B cell (primary cell): ENCODE measurements at regions not wholly inside any gene's neighbourhood (a gene's known extent, or its start where the extent isn't known, plus 50 kb on each side); places are given as distances from the start of the nearest gene placed in this dataset.

Experiments used
- ATAC-seq: fragments of 200-7000 bp; cut with Tn5 transposase; one replicate; pipeline ENCODE4 v1.10.0; 2021; ENCODE audit warnings: low read depth, mild to moderate bottlenecking, moderate number of reproducible peaks, moderate library complexity
- CTCF ChIA-PET: fragments of 350-600 bp; sonication (Branson Sonifier 250); formaldehyde crosslinking; loops from one replicate; lab custom pipeline; 2021; ENCODE audit warnings: antibody characterized with exemption, inconsistent platforms; lab: Charles Lee
- POLR2A ChIA-PET: fragments of 350-600 bp; sonication (Branson Sonifier 250); formaldehyde crosslinking; loops from one replicate; lab custom pipeline; 2021; ENCODE audit warnings: antibody characterized with exemption; lab: Charles Lee
- DNase-seq: peaks from one replicate; pipeline ENCODE4 v3.0.0; 2013
- H2AFZ ChIP-seq: 2 replicates; pipeline ENCODE4 v1.6.1; 2012; ENCODE audit warnings: mild to moderate bottlenecking, low read depth, low read length; ENCODE audit not compliant: insufficient read depth, poor library complexity, severe bottlenecking
- H3K27ac ChIP-seq, 2 donors: 1 replicate in 1 of 2; 2 replicates in 1 of 2; pipeline ENCODE4 v1.5.1; 2012 to 2013; ENCODE audit warnings: low read length in 2 of 2, mild to moderate bottlenecking in 2 of 2, moderate library complexity in 1 of 2
- H3K27me3 ChIP-seq, 4 experiments: fragments of 200-600 bp in 1 of 4; sonication (generic) in 1 of 4; replicated peaks in 1 of 4; 1 replicate in 2 of 4; 2 replicates in 2 of 4; pipeline versions ENCODE4 v1.6.1 to v1.7.0; 2013 to 2016; ENCODE audit warnings: low read length in 3 of 4, mild to moderate bottlenecking in 2 of 4, mixed read lengths in 1 of 4, moderate library complexity in 1 of 4; ENCODE audit not compliant: insufficient read depth in 4 of 4, control insufficient read depth in 3 of 4; ENCODE audit errors: control extremely low read depth in 1 of 4
- H3K36me3 ChIP-seq, 2 experiments: replicated peaks in 1 of 2; 1 replicate in 1 of 2; 2 replicates in 1 of 2; pipeline versions ENCODE4 v1.6.1 to v1.7.1; 2013; ENCODE audit warnings: low read length in 1 of 2; ENCODE audit not compliant: insufficient read depth in 2 of 2, control insufficient read depth in 1 of 2; ENCODE audit errors: control extremely low read depth in 1 of 2, extremely low read depth in 1 of 2
- H3K4me1 ChIP-seq, 2 donors: fragments of 200-600 bp in 1 of 2; sonication (generic) in 1 of 2; 1 replicate in 1 of 2; 2 replicates in 1 of 2; pipeline versions ENCODE4 v1.5.1 to v1.6.1; 2013 to 2017; ENCODE audit warnings: low read length in 2 of 2; ENCODE audit not compliant: control insufficient read depth in 2 of 2, insufficient read depth in 2 of 2
- H3K4me2 ChIP-seq: replicated peaks from 2 replicates; pipeline ENCODE3; 2012; ENCODE audit warnings: mild to moderate bottlenecking, low read depth, low read length; ENCODE audit not compliant: poor library complexity, severe bottlenecking
- H3K4me3 ChIP-seq, 5 experiments: fragments of 200-600 bp in 1 of 5; sonication (generic) in 1 of 5; 1 replicate in 3 of 5; 2 replicates in 2 of 5; pipeline versions ENCODE4 v1.5.1 to v1.7.0; 2011 to 2016; ENCODE audit warnings: low read length in 4 of 5, mild to moderate bottlenecking in 4 of 5, low read depth in 2 of 5, control low read depth in 1 of 5, moderate library complexity in 1 of 5; ENCODE audit not compliant: insufficient read depth in 1 of 5; ENCODE audit errors: control extremely low read depth in 1 of 5, extremely low read depth in 1 of 5
- H3K79me2 ChIP-seq: fragments of 200-600 bp; sonication (generic); one replicate; pipeline ENCODE4 v1.6.0; 2016; ENCODE audit warnings: low read length; ENCODE audit not compliant: control insufficient read depth, insufficient read depth
- H3K9ac ChIP-seq: fragments of 200-600 bp; sonication (generic); 2 replicates; pipeline ENCODE4 v1.6.1; 2017; ENCODE audit warnings: mild to moderate bottlenecking, low read length, moderate library complexity
- H3K9me3 ChIP-seq, 3 donors: one replicate each; pipeline versions ENCODE4 v1.6.1 to v1.7.1; 2013; ENCODE audit warnings: low read length in 2 of 3; ENCODE audit not compliant: control insufficient read depth in 2 of 3, insufficient read depth in 1 of 3; ENCODE audit errors: control extremely low read depth in 1 of 3
- H4K20me1 ChIP-seq: 2 replicates; pipeline ENCODE4 v1.6.0; 2012; ENCODE audit warnings: mild to moderate bottlenecking, low read length; ENCODE audit not compliant: insufficient read depth, control insufficient read depth, poor library complexity, severe bottlenecking
- H3K27ac Mint-ChIP-seq: one replicate; pipeline ENCODE4 v1.8.0; 2021; ENCODE audit warnings: mixed read lengths
- H3K27me3 Mint-ChIP-seq: one replicate; pipeline ENCODE4 v1.8.0; 2021; ENCODE audit warnings: mixed read lengths
- H3K4me1 Mint-ChIP-seq: one replicate; pipeline ENCODE4 v1.8.0; 2021; ENCODE audit warnings: mixed read lengths
- H3K4me3 Mint-ChIP-seq: one replicate; pipeline ENCODE4 v1.8.0; 2021; ENCODE audit warnings: mixed read lengths
- H3K9me3 Mint-ChIP-seq: one replicate; pipeline ENCODE4 v1.8.0; 2022; ENCODE audit warnings: mixed read lengths; ENCODE audit not compliant: insufficient read depth
- EZH2 ChIP-seq: IDR thresholded peaks from 2 replicates; pipeline ENCODE4 v1.6.1; 2012; ENCODE audit warnings: borderline replicate concordance, low read depth, mild to moderate bottlenecking, moderate library complexity, low read length; ENCODE audit not compliant: insufficient read depth, poor library complexity, severe bottlenecking
- WGBS: methylation state at CpG from one replicate; pipeline ENCODE4 v1.1.5; 2013; ENCODE audit warnings: missing lambda C conversion rate; ENCODE audit not compliant: insufficient coverage; 5-methylcytosine and 5-hydroxymethylcytosine counted together
- intact Hi-C: fragments of 100-400 bp; cut with micrococcal nuclease; formaldehyde crosslinking; loops from one replicate; pipeline ENCODE4 v1.10.0; 2022
- TF ChIP-seq, protein P1 (sequence below): fragments of 200-600 bp; IDR thresholded peaks from one replicate; pipeline ENCODE4 v1.8.0; 2022; ENCODE audit warnings: antibody characterized with exemption, mild to moderate bottlenecking

DNA sequence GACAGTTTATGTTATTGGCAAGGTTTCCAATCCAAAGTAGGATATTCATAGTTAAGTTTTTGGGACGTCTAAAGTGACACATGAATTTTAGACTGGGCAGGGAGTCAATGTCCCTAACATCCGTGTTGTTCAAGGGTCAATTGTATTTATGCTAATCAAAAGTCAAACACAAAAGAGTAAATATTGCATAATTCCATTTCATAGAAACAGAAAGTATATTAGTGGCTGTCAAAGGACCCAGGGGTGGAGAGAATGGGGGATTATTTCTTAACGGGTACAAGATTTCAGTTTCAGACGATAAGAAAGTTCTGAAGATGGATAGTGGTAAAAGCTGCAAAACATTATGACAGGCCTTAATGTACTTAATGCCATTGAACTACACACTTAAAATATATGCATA is 971.8 kb upstream of the AGA start:
- H3K79me2 ChIP-seq, result no peaks in the 10 kb centered on the region
- no peak overlapping the region for H3K9ac ChIP-seq
- no CpG with 5 or more reads among the region's 4 CpGs for WGBS

DNA sequence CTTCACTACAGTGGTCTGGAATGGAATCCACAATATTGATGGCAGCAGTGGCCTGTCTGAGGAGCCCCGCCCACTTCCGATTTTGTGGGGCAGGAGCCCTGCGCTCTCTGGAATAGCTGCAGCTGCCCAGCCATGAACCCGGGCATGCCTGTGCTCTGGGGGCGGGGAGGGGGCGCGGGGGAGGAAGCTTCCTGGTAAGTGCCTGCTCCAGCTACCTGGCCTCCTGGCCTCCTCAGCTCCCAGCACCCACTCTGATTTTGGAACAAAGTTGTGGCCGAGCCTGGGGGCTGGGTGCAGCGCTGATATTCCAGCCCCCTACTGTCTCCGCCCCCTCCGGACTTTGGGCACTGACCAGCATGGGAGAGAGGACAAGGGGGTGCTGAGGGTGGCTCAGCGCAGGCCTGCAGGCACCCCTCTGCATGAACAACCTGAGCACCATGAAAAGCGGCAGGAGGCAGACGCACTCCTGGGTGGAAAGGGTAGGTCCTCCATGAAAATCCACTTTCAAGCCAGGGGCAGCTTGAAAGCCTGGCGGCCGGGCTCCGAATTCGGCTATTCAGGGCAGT is 972.7 kb upstream of the AGA start:
- no peak overlapping the region for H3K9ac ChIP-seq
- no peak for DNase-seq
- no peaks in the 10 kb centered on the region for H4K20me1 ChIP-seq
- intact Hi-C loops, result no loop called here
- peaks cover 0 to 18% (median 0%) of the 10 kb centered on the region in 3 donors for H3K9me3 ChIP-seq
- no peaks in the 10 kb centered on the region for H3K27me3 ChIP-seq
- no peak overlapping the region for H3K4me3 Mint-ChIP-seq
- H3K4me1 ChIP-seq, result no peaks in the 10 kb centered on the region
- no peaks in the 10 kb centered on the region for H3K9me3 Mint-ChIP-seq
- H3K36me3 ChIP-seq, result no peaks in the 10 kb centered on the region
- no peak overlapping the region for H3K4me2 ChIP-seq
- WGBS, result 95% methylated on average over 18 of the region's 18 CpGs
- H3K27me3 Mint-ChIP-seq, result no peaks in the 10 kb centered on the region
- H3K4me1 Mint-ChIP-seq, result no peaks in the 10 kb centered on the region
- H2AFZ ChIP-seq, result no peak overlapping the region
- CTCF ChIA-PET, result no interaction called here
- POLR2A ChIA-PET, result no interaction called here
- no peak overlapping the region for H3K4me3 ChIP-seq
- ATAC-seq, result no peak
- H3K79me2 ChIP-seq, result no peaks in the 10 kb centered on the region
- TF ChIP-seq EZH2, result no peak
- TF ChIP-seq, protein P1, sequence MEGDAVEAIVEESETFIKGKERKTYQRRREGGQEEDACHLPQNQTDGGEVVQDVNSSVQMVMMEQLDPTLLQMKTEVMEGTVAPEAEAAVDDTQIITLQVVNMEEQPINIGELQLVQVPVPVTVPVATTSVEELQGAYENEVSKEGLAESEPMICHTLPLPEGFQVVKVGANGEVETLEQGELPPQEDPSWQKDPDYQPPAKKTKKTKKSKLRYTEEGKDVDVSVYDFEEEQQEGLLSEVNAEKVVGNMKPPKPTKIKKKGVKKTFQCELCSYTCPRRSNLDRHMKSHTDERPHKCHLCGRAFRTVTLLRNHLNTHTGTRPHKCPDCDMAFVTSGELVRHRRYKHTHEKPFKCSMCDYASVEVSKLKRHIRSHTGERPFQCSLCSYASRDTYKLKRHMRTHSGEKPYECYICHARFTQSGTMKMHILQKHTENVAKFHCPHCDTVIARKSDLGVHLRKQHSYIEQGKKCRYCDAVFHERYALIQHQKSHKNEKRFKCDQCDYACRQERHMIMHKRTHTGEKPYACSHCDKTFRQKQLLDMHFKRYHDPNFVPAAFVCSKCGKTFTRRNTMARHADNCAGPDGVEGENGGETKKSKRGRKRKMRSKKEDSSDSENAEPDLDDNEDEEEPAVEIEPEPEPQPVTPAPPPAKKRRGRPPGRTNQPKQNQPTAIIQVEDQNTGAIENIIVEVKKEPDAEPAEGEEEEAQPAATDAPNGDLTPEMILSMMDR, result no peak
- H3K27ac Mint-ChIP-seq, result no peak overlapping the region
- no peak overlapping the region for H3K27ac ChIP-seq

More for the DNA sequence above, 971.8 kb upstream of the AGA start:
- Histone ChIP-seq H3K4me3 (no peak overlapping the region), H3K4me2 (no peak overlapping the region), H3K9me3 (peaks cover 0 to 18% (median 0%) of the 10 kb centered on the region in 3 donors), H4K20me1 (no peaks in the 10 kb centered on the region), H2AFZ (no peak overlapping the region), H3K4me1 (no peaks in the 10 kb centered on the region), H3K27ac (no peak overlapping the region), H3K36me3 (no peaks in the 10 kb centered on the region), H3K27me3 (no peaks in the 10 kb centered on the region)
- no peak overlapping the region for H3K27ac Mint-ChIP-seq
- H3K4me3 Mint-ChIP-seq, result no peak overlapping the region
- H3K9me3 Mint-ChIP-seq, result no peaks in the 10 kb centered on the region
- intact Hi-C loops, result no loop called here
- ATAC-seq, result no peak
- no peaks in the 10 kb centered on the region for H3K4me1 Mint-ChIP-seq
- CTCF ChIA-PET, result no interaction called here
- no peak for DNase-seq
- POLR2A ChIA-PET, result no interaction called here
- no peak for TF ChIP-seq EZH2
- TF ChIP-seq, protein P1, result no peak
- no peaks in the 10 kb centered on the region for H3K27me3 Mint-ChIP-seq
